Adrenal gland (tissue), 9 donors: ENCODE measurements at regions not wholly inside any gene's neighbourhood (a gene's known extent, or its start where the extent isn't known, plus 50 kb on each side); places are given as distances from the start of the nearest gene placed in this dataset.

ENCODE experiments used
- DNase-seq, 7 donors: peaks; one replicate each; pipeline ENCODE4 v3.0.0-alpha.2; 2019 to 2020
- H3K27ac ChIP-seq, 5 donors: fragments of 200-600 bp; sonication (generic) in 4 of 5; 1 replicate in 3 of 5; 2 replicates in 2 of 5; pipeline versions ENCODE4 v1.5.1 to v1.8.0; 2016 to 2020; ENCODE audit warnings: mild to moderate bottlenecking in 1 of 5
- H3K27me3 ChIP-seq: fragments of 200-600 bp; 2 replicates; pipeline ENCODE4 v1.8.0; 2021
- H3K36me3 ChIP-seq, 2 donors: fragments of 200-600 bp; replicated peaks in 1 of 2; 1 replicate in 1 of 2; 2 replicates in 1 of 2; pipeline versions ENCODE4 v1.5.1 to v1.8.0; 2018 to 2022
- H3K4me1 ChIP-seq, 2 donors: fragments of 200-600 bp; replicated peaks in 1 of 2; 1 replicate in 1 of 2; 2 replicates in 1 of 2; pipeline versions ENCODE4 v1.5.1 to v1.8.0; 2018 to 2021
- H3K4me3 ChIP-seq, 4 donors: fragments of 200-600 bp; sonication (generic) in 3 of 4; one replicate each; pipeline ENCODE4 v1.5.1; 2016 to 2018
- H3K9me3 ChIP-seq, 3 donors: fragments of 200-600 bp; sonication (generic) in 1 of 3; replicated peaks in 1 of 3; 1 replicate in 2 of 3; 2 replicates in 1 of 3; pipeline versions ENCODE4 v1.5.1 to v1.8.0; 2016 to 2021
- POLR2A ChIP-seq, 2 donors: fragments of 450-650 bp; IDR thresholded peaks; one replicate each; pipeline ENCODE4 v1.6.1; 2017; ENCODE audit warnings: antibody characterized with exemption in 2 of 2, mild to moderate bottlenecking in 2 of 2, moderate library complexity in 1 of 2
- WGBS, 4 donors: extraction: QIAGEN DNeasy Blood & Tissue Kit in 2 of 4; methylation state at CpG; one replicate each; pipeline versions ENCODE4 v1.1.5 to v1.1.7; 2013 to 2017; 5-methylcytosine and 5-hydroxymethylcytosine counted together
- intact Hi-C, 2 donors: fragments of 100-400 bp; cut with DNase I; formaldehyde crosslinking; loops; one replicate each; pipeline versions ENCODE4 v1.14.1 to v1.15.0; 2022 to 2023
- TF ChIP-seq, protein P1 (sequence below), 6 experiments: fragments of 450-650 bp in 4 of 6; fragments of 200-600 bp in 2 of 6; sonication (generic) in 1 of 6; IDR thresholded peaks; 1 replicate in 5 of 6; 2 replicates in 1 of 6; pipeline versions ENCODE4 v1.5.1 to v1.8.0; 2016 to 2021; ENCODE audit warnings: antibody characterized with exemption in 6 of 6, mild to moderate bottlenecking in 2 of 6, moderate library complexity in 1 of 6
- donor health status: healthy with polysubstance abuse.
- donor health status: Bipolar disorder and iron deficiency.
- donor health status: DM: yes; HTN: yes; CAD: no.
- donor health status: DM: no; HTN: no; CAD: no.
- donor health status: DM: no; HTN: no; CAD: no.

DNA sequence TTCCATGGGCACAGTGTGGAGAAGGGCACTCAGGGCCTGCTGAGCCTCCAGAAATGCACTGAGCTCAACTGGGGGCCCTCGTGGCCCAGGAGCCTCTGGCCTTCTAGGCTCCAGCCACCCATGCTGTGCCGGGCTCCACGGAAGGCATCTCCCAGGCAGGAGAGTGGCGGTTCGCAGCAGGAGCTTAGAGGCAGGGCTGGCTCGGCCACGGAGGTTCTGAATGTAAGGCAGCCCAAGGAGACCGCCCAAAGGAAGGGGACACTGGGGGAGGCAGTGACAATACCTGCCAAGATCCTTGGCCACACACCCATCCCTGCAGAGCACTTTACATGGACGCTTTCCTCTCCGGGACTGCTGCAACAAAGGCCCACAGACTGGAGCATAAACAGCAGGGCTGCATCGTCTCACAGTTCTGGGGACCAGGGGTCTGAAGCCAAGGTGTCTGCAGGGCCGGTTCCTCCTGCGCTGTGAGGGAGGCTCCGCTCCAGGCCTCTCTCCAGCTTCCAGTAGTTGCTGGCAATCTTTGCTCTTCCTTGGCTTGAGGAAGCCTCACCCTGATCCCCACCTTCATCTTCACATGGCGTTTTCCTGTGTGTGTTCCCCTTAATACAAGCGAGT, 128.2 kb upstream of the CDH4 start:
- Histone ChIP-seq H3K4me1 (no peaks in the 10 kb centered on the region), H3K27ac (no peak overlapping the region), H3K9me3 (no peaks in the 10 kb centered on the region), H3K4me3 (no peak overlapping the region), H3K27me3 (no peaks in the 10 kb centered on the region), H3K36me3 (no peaks in the 10 kb centered on the region)
- 82 to 87% (median 86%) methylated on average over 8 to 16 of the region's 16 CpGs for WGBS, 4 donors
- no peak for TF ChIP-seq POLR2A (IDR thresholded peaks at IDR 0.05)
- TF ChIP-seq, protein P1, sequence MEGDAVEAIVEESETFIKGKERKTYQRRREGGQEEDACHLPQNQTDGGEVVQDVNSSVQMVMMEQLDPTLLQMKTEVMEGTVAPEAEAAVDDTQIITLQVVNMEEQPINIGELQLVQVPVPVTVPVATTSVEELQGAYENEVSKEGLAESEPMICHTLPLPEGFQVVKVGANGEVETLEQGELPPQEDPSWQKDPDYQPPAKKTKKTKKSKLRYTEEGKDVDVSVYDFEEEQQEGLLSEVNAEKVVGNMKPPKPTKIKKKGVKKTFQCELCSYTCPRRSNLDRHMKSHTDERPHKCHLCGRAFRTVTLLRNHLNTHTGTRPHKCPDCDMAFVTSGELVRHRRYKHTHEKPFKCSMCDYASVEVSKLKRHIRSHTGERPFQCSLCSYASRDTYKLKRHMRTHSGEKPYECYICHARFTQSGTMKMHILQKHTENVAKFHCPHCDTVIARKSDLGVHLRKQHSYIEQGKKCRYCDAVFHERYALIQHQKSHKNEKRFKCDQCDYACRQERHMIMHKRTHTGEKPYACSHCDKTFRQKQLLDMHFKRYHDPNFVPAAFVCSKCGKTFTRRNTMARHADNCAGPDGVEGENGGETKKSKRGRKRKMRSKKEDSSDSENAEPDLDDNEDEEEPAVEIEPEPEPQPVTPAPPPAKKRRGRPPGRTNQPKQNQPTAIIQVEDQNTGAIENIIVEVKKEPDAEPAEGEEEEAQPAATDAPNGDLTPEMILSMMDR (IDR thresholded peaks at IDR 0.05), result no peak
- no peak for DNase-seq
- intact Hi-C loops, result loop anchor here in 1 of 2 donors (10.0 kb wide), 1 partner anchor 909 kb away; no protein-coding TSS in a partner anchor

GRCh38 chr20:61125076-61125475, 127.0 kb upstream of the CDH4 start:
- Histone ChIP-seq H3K9me3 (no peaks in the 10 kb centered on the region), H3K27me3 (no peaks in the 10 kb centered on the region), H3K4me1 (no peaks in the 10 kb centered on the region), H3K4me3 (no peak overlapping the region), H3K27ac (no peak overlapping the region), H3K36me3 (no peaks in the 10 kb centered on the region)
- intact Hi-C loops, result loop anchor here in 1 of 2 donors (10.0 kb wide), 1 partner anchor 910 kb away; no protein-coding TSS in a partner anchor
- 92 to 94% (median 94%) methylated on average over 8 to 9 of the region's 9 CpGs for WGBS, 4 donors
- no peak for DNase-seq
- TF ChIP-seq, protein P1 (IDR thresholded peaks at IDR 0.05), result no peak
- no peak for TF ChIP-seq POLR2A (IDR thresholded peaks at IDR 0.05)

DNA sequence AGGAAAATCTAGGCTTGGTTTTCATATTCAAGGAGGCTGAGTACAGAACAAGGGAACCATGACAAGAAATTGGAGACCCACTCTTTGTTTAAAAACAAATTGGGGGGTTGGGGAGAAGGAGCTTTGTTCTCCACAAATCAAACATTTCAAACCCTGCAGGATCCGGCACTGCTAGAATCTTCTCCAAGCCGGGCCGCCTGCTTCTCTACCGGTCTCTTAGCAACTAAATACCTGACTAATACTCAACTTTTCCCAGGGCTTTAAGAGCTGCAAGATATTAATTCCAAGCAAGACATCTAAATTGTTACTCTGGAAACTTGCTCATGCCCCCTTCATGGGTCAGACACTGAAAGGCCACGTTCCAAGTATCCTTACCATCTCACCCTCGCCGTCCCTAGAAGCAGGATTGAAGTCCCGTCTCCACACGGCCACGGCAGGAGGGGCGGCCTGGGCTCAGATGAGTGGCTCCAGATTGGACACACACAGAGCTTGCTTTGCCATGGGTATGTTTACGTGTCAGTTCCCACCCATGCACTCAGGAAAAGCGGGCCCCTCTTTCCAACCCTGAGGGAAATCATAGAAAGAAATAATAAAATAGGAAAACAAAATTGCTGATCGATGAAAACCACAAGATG, 126.4 kb upstream of the CDH4 start:
- H3K36me3 ChIP-seq, result no peaks in the 10 kb centered on the region
- TF ChIP-seq, protein P1 (IDR thresholded peaks at IDR 0.05), result no peak
- no peak for TF ChIP-seq POLR2A (IDR thresholded peaks at IDR 0.05)
- no peak overlapping the region for H3K4me3 ChIP-seq
- no peaks in the 10 kb centered on the region for H3K9me3 ChIP-seq
- H3K4me1 ChIP-seq, result no peaks in the 10 kb centered on the region
- no peak overlapping the region for H3K27ac ChIP-seq
- 85 to 88% (median 87%) methylated on average over 14 of the region's 14 CpGs for WGBS, 4 donors
- intact Hi-C loops, result loop anchor here in 1 of 2 donors (10.0 kb wide), 1 partner anchor 911 kb away; no protein-coding TSS in a partner anchor
- no peak for DNase-seq
- peaks cover 1% of the 10 kb centered on the region for H3K27me3 ChIP-seq

- Histone ChIP-seq H3K27me3 (peaks cover 5% of the 10 kb centered on the region), H3K9me3 (no peaks in the 10 kb centered on the region), H3K27ac (no peak overlapping the region), H3K36me3 (no peaks in the 10 kb centered on the region), H3K4me1 (no peaks in the 10 kb centered on the region), H3K4me3 (no peak overlapping the region)
- intact Hi-C loops, result loop anchor here in 1 of 2 donors (10.0 kb wide), 1 partner anchor 912 kb away; no protein-coding TSS in a partner anchor
- DNase-seq, result no peak
- TF ChIP-seq, protein P1 (IDR thresholded peaks at IDR 0.05), result no peak
- TF ChIP-seq POLR2A (IDR thresholded peaks at IDR 0.05), result no peak
- WGBS, 4 donors, result 84 to 88% (median 85%) methylated on average over 17 to 21 of the region's 21 CpGs
Measured at GRCh38 chr20:61126369-61127195, 125.5 kb upstream of the CDH4 start.
